IPS-15b (cell line): ENCODE measurements at regions not wholly inside any gene's neighbourhood (a gene's known extent, or its start where the extent isn't known, plus 50 kb on each side); places are given as distances from the start of the nearest gene placed in this dataset.
"Not testable (repeated sequence)": the region's sequence is repeated elsewhere in the genome, so short reads cannot be mapped to it uniquely, and the experiment has no call there.

Experiments
- H3K27me3 ChIP-seq: one replicate; pipeline ENCODE4 v1.6.1; 2013; ENCODE audit warnings: low read length; ENCODE audit not compliant: control insufficient read depth, insufficient read depth
- H3K36me3 ChIP-seq: one replicate; pipeline ENCODE4 v1.6.1; 2013; ENCODE audit warnings: low read length; ENCODE audit not compliant: control insufficient read depth, insufficient read depth
- H3K4me1 ChIP-seq: one replicate; pipeline ENCODE4 v1.6.1; 2013; ENCODE audit warnings: mild to moderate bottlenecking, low read length; ENCODE audit not compliant: control insufficient read depth, insufficient read depth
- H3K4me3 ChIP-seq: one replicate; pipeline ENCODE4 v1.5.1; 2013; ENCODE audit warnings: low read depth, low read length
- H3K9ac ChIP-seq: one replicate; pipeline ENCODE4 v1.6.1; 2013; ENCODE audit warnings: low read depth, mild to moderate bottlenecking, low read length
- H3K9me3 ChIP-seq: one replicate; pipeline ENCODE4 v1.6.1; 2013; ENCODE audit warnings: mild to moderate bottlenecking, low read length; ENCODE audit not compliant: control insufficient read depth, insufficient read depth

DNA sequence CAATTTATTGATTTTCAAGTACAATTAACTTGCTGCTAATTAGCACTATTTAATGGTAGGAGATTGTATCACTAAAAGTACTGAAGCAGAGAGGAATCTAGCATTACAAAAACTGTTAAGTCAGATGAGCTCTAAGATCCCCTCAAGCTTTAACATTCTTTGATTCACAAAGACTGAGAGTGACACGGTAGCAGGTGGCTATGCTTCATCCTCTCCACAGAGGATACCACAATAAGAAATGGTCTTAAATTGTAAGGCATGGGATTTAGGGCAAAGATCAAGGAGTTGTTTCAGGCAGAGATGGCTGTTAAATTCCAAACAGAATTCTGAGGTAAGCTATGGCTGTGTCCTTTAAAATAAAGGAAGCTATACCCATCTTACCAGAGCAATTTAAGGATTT lies 67.8 kb upstream of the BEND6 start:
- Histone ChIP-seq H3K4me1 (peaks cover 3% of the 10 kb centered on the region), H3K36me3 (no peaks in the 10 kb centered on the region), H3K4me3 (no peak overlapping the region), H3K9me3 (no peaks in the 10 kb centered on the region), H3K9ac (no peak overlapping the region), H3K27me3 (no peaks in the 10 kb centered on the region)

DNA sequence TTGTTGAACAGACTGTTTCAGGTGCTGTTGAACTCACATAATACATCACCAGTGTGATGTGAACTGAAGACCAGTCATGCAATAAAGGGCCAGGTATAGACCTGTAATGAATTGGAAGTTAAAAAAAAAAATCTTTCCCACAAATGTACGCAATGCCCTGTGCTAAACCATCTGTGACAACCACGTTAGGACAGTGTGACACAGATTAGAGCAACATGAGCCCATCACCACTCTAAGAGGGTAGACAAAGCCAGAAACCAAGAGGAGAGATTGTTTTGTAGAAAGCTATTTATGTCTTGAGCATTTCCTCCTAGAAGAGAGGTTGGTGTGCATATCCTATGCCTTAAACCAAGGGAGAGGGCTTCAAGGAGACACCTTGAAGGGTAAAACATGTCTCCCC lies 77.0 kb upstream of the BEND6 start:
- H3K9me3 ChIP-seq = no peaks in the 10 kb centered on the region
- no peaks in the 10 kb centered on the region for H3K4me1 ChIP-seq
- H3K4me3 ChIP-seq = no peak overlapping the region
- H3K27me3 ChIP-seq = no peaks in the 10 kb centered on the region
- H3K36me3 ChIP-seq = no peaks in the 10 kb centered on the region
- H3K9ac ChIP-seq = no peak overlapping the region

DNA sequence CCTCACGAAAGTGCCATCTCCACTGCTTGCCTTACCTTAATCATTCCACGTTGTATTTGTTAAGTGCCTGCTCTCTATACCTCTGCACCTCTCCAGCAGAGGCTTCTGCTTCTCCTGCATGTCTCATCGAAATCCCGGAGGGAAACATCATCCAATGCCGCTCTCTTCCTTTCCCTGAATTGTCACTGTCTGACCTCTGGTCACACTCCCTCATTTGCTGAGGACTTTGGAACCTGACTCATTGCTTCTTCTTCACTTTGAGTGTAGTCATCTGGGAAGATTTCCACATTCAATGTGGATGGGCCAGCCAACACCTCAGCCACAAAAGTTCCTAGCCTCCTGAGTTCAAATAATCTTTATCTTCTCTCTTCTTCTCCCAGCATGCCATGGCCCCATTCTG lies 78.9 kb upstream of the BEND6 start:
- Histone ChIP-seq H3K4me3 (no peak overlapping the region), H3K9ac (no peak overlapping the region), H3K4me1 (no peaks in the 10 kb centered on the region), H3K27me3 (no peaks in the 10 kb centered on the region), H3K36me3 (no peaks in the 10 kb centered on the region), H3K9me3 (no peaks in the 10 kb centered on the region)

DNA sequence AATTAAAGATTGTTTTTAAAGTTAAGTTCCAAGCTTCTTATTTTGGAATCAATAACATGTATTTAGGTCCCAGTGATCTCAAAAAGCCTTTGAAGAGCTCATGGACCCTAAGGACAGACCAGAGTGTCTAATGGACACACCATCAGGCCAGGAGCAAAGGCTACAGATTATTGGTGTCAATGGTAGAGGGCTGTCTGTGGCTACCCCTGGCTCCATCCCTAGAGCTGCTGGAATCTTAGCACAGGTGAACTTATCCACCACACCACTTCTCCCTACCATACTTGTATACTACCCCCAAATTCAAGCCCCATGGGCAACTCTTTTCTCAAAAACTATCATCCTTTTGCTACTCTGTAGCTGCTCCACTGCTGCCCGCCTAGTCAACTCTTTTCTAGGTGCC lies 79.4 kb upstream of the BEND6 start:
- Histone ChIP-seq H3K27me3 (no peaks in the 10 kb centered on the region), H3K4me3 (no peak overlapping the region), H3K36me3 (no peaks in the 10 kb centered on the region), H3K9me3 (no peaks in the 10 kb centered on the region), H3K4me1 (no peaks in the 10 kb centered on the region), H3K9ac (no peak overlapping the region)

DNA sequence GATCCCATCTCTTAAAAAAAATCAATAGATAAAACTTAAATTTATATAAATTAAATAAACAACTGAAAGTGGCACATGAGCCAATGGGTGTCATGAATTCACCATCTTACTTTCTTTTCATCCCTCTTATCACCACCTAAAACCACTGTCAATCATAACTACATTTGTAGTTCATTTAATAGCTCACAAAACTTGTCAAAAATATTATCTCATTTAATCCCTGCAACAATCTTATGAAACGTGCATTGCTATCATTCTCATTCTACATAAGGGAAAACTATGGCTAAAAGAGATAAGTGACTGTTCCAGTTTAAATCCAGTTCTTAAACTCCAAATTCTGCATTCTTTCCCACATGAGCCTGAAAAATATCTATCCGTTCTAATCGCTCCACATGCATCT lies 80.6 kb upstream of the BEND6 start:
- Histone ChIP-seq H3K27me3 (no peaks in the 10 kb centered on the region), H3K4me1 (no peaks in the 10 kb centered on the region), H3K36me3 (no peaks in the 10 kb centered on the region), H3K9me3 (no peaks in the 10 kb centered on the region), H3K4me3 (no peak overlapping the region), H3K9ac (no peak overlapping the region)

DNA sequence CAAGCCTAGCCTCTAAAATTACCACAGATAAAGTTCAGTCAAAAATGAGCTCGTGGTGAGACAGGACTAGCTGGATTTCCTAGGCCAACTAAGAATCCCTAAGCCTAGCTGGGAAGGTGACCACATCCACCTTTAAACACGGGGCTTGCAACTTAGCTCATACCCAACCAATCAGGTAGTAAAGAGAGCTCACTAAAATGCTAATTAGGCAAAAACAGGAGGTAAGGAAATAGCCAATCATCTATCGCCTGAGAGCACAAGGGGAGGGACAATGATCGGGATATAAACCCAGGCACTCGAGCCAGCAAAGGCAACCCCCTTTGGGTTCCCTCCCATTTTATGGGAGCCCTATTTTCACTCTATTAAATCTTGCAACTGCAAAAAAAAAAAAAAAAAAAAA lies 84.9 kb upstream of the BEND6 start:
- H3K27me3 ChIP-seq, H3K9me3 ChIP-seq, H3K9ac ChIP-seq, H3K4me3 ChIP-seq, H3K36me3 ChIP-seq: not testable (repeated sequence)
- H3K4me1 ChIP-seq = peaks cover 11% of the 10 kb centered on the region

DNA sequence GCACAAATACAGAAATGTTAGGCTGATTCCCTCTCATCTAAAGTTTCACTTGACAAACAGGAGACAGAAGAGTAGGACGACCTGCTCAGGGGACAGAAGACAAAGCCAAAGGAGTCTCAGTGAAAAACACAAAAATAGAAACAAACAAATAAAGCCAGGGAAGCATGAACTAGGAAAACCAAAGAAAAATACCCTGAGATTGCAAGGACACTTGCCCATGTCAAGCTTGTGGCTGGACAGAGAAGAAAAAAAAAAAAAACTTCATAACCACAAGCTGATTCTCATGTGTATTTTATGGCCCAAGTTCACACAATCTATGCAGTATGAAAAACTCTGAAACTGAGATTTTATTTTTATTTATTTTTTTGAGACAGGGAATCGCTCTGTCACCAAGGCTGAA lies 85.6 kb upstream of the BEND6 start:
- no peaks in the 10 kb centered on the region for H3K36me3 ChIP-seq
- no peaks in the 10 kb centered on the region for H3K9me3 ChIP-seq
- no peak overlapping the region for H3K4me3 ChIP-seq
- no peaks in the 10 kb centered on the region for H3K27me3 ChIP-seq
- peaks cover 11% of the 10 kb centered on the region for H3K4me1 ChIP-seq
- no peak overlapping the region for H3K9ac ChIP-seq

DNA sequence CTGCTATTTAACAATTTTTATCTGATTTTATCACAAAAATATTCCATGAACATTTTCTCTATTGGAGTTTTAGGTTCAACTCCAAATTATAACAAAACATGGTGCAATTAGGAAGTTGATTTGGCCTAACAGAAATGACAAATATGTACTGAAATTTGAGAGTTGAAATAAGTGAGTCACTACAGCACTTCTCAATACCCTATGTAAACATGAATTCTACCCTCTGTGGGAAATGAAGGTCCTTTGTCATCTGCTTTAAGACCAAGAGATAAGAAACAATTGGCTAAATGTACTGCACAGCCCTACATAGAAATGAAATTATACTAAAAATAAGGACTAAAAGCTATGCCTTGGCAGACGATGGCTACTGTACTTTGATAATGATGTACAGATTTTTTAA lies 86.2 kb upstream of the BEND6 start:
- Histone ChIP-seq H3K4me1 (peaks cover 11% of the 10 kb centered on the region), H3K9me3 (no peaks in the 10 kb centered on the region), H3K4me3 (no peak overlapping the region), H3K27me3 (no peaks in the 10 kb centered on the region), H3K36me3 (no peaks in the 10 kb centered on the region), H3K9ac (no peak overlapping the region)

DNA sequence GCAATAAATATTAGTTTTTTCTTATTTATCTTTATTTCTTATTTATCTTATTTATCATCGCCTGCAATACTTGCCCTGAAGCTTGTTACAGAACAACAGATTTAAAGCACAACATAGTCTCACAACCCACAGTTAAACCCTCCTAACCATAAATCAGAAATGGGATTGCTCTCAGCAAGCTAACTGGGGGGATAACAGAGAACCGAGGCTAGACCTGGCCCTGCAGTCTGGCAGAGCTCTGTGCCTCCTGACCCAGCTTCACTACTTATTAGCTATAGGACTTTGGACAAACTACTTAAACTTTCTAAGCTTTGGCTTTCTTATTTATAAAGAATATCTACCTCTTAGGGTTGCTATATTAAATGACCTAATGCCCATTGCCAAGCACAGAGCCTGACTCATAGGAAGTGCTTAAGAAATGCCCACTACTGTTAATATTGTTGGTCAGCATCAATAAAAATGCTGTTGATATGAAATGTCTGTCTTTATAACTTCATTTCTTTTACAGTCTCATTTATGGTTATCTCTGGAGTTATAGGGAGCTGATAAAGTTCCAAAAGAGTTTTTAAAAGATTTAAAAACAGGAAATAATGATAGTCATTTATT lies 87.9 kb upstream of the BEND6 start:
- no peaks in the 10 kb centered on the region for H3K27me3 ChIP-seq
- H3K4me1 ChIP-seq = peaks cover 11% of the 10 kb centered on the region
- H3K9ac ChIP-seq = no peak overlapping the region
- H3K36me3 ChIP-seq = no peaks in the 10 kb centered on the region
- H3K9me3 ChIP-seq = no peaks in the 10 kb centered on the region
- no peak overlapping the region for H3K4me3 ChIP-seq

DNA sequence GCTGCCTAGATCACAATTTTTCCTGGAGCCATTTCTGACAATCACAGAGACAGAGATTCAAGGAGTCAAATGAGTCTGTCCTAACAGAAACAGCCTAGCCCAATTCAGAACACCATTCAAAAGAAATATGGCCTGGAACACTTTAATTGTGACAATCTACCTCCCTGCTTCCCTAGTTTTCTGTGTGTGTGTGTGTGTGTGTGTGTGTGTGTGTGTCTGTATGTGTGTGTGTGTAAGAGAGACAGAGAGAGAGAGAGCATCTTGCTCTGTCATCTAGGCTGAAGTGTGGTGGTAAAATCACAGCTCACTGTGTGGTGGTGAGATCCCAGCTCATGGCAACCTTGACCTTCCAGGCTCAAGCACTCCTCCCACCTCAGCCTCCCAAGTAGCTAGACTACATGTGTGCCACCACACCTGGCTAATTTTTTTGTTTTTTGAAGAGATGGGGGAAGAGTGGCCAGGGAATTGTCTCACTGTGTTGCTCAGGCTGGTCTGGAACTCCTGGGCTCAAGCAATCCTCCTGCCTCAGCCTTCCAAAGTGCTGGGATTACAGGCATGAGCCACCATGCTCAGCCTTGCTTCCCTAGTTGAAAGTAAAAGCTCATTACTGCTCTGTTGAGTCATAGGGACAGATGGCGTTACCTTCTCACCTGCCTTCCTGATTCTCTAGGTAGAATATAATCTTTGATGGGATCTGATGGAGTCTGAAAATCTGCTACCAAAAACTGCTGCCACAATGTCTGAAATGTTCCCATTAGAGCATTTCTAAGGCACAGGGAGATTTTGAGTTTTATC lies 89.6 kb upstream of the BEND6 start:
- Histone ChIP-seq H3K27me3 (no peaks in the 10 kb centered on the region), H3K4me3 (no peak overlapping the region), H3K9ac (no peak overlapping the region), H3K9me3 (no peaks in the 10 kb centered on the region), H3K4me1 (peaks cover 14% of the 10 kb centered on the region), H3K36me3 (no peaks in the 10 kb centered on the region)

DNA sequence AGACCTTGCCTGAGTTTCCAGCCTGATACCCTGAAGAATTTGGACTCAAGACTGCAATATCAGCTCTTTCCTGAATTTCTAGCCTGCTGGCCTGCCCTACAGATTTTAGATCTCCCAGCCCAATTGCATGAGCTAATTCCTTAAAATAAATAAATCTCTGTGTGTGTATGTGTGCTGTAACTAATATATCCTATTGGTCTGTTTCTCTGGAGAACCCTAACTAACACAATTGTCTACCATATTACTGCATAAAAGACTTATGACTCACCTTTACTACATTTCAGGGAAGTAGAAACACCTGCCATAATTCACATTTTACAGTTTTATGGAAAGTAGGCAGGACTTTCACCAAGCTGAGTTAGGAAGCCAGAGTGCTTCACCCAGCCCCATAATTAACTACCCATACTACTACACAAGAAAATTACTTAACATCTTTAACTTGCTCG lies 90.7 kb upstream of the BEND6 start:
- no peaks in the 10 kb centered on the region for H3K9me3 ChIP-seq
- no peaks in the 10 kb centered on the region for H3K27me3 ChIP-seq
- H3K4me1 ChIP-seq = peaks cover 14% of the 10 kb centered on the region

DNA sequence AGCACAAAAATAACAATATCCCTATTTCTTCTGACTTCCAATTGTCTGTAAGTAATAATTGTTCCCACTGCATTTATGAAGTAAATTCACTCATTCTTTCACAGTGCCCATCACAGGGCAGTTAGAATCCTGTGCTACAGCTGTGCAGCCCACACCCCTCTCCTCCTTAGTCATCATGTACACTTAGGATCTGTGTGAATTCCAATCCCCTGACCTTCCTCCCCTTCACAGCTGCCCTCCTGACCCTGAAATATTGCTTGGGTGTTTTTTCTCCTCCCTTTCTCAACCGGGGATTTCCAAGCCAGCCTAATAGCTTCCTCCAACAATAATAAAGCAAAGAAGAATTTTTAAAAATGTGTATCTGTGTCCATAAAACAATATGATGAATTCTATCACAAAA lies 91.5 kb upstream of the BEND6 start:
- no peak overlapping the region for H3K9ac ChIP-seq
- no peaks in the 10 kb centered on the region for H3K27me3 ChIP-seq
- H3K4me3 ChIP-seq = no peak overlapping the region
- peaks cover 10% of the 10 kb centered on the region for H3K4me1 ChIP-seq
- H3K36me3 ChIP-seq = no peaks in the 10 kb centered on the region
- no peaks in the 10 kb centered on the region for H3K9me3 ChIP-seq

More for the DNA sequence above, 90.7 kb upstream of the BEND6 start:
- Histone ChIP-seq H3K36me3 (no peaks in the 10 kb centered on the region), H3K4me3 (no peak overlapping the region), H3K9ac (no peak overlapping the region)
